ENCODE measurements at regions not wholly inside any gene's neighbourhood (a gene's known extent, or its start where the extent isn't known, plus 50 kb on each side); places are given as distances from the start of the nearest gene placed in this dataset.

GRCh38 chr12:131521326-131521725 lies 189.6 kb upstream of the SFSWAP start:
- TF ChIP-seq CTCF (IDR thresholded peaks at IDR 0.05; ENCODE audit: poor library complexity) (no peak), EZH2 (IDR thresholded peaks at IDR 0.05; ENCODE audit: borderline replicate concordance) (no peak), EZH2phosphoT487 (IDR thresholded peaks at IDR 0.05; ENCODE audit: low read depth, severe bottlenecking, unreplicated experiment) (no peak)
